Type B pancreatic cell (in vitro differentiated cells): ENCODE measurements at regions not wholly inside any gene's neighbourhood (a gene's known extent, or its start where the extent isn't known, plus 50 kb on each side); places are given as distances from the start of the nearest gene placed in this dataset.

Experiments used
- DNase-seq: peaks from one replicate; pipeline ENCODE4 v3.0.0; 2021; ENCODE audit warnings: mixed read lengths; ENCODE audit not compliant: unreplicated experiment; ENCODE audit errors: extremely low spot score
- H3K27ac Mint-ChIP-seq: 2 replicates; pipeline ENCODE4 v1.8.0; 2021; ENCODE audit warnings: mild to moderate bottlenecking, mixed read lengths
- H3K27me3 Mint-ChIP-seq: 2 replicates; pipeline ENCODE4 v1.8.0; 2021; ENCODE audit warnings: mixed read lengths
- H3K36me3 Mint-ChIP-seq: 2 replicates; pipeline ENCODE4 v1.8.0; 2021; ENCODE audit warnings: mixed read lengths
- H3K4me1 Mint-ChIP-seq: one replicate; pipeline ENCODE4 v1.8.0; 2021; ENCODE audit warnings: mixed read lengths; ENCODE audit not compliant: unreplicated experiment
- H3K4me3 Mint-ChIP-seq: 2 replicates; pipeline ENCODE4 v1.8.0; 2021; ENCODE audit warnings: mild to moderate bottlenecking, mixed read lengths
- H3K9me3 Mint-ChIP-seq: 2 replicates; pipeline ENCODE4 v1.8.0; 2021; ENCODE audit warnings: mixed read lengths
- TF ChIP-seq, protein P1 (sequence below): fragments of 200-600 bp; sonication (generic); conservative IDR thresholded peaks from 2 replicates; pipeline ENCODE4 v1.5.0; 2021; ENCODE audit warnings: antibody characterized with exemption, mild to moderate bottlenecking

- no peaks in the 10 kb centered on the region for H3K9me3 Mint-ChIP-seq
- H3K36me3 Mint-ChIP-seq = no peaks in the 10 kb centered on the region
- H3K4me3 Mint-ChIP-seq = no peak overlapping the region
- peaks cover 7% of the 10 kb centered on the region for H3K27me3 Mint-ChIP-seq
- peaks cover 4% of the 10 kb centered on the region for H3K4me1 Mint-ChIP-seq
- no peak for DNase-seq
- no peak overlapping the region for H3K27ac Mint-ChIP-seq
- TF ChIP-seq, protein P1, sequence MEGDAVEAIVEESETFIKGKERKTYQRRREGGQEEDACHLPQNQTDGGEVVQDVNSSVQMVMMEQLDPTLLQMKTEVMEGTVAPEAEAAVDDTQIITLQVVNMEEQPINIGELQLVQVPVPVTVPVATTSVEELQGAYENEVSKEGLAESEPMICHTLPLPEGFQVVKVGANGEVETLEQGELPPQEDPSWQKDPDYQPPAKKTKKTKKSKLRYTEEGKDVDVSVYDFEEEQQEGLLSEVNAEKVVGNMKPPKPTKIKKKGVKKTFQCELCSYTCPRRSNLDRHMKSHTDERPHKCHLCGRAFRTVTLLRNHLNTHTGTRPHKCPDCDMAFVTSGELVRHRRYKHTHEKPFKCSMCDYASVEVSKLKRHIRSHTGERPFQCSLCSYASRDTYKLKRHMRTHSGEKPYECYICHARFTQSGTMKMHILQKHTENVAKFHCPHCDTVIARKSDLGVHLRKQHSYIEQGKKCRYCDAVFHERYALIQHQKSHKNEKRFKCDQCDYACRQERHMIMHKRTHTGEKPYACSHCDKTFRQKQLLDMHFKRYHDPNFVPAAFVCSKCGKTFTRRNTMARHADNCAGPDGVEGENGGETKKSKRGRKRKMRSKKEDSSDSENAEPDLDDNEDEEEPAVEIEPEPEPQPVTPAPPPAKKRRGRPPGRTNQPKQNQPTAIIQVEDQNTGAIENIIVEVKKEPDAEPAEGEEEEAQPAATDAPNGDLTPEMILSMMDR = no peak
Measured at GRCh38 chr7:18393465-18394118, 102.0 kb upstream of the HDAC9 start.

DNA sequence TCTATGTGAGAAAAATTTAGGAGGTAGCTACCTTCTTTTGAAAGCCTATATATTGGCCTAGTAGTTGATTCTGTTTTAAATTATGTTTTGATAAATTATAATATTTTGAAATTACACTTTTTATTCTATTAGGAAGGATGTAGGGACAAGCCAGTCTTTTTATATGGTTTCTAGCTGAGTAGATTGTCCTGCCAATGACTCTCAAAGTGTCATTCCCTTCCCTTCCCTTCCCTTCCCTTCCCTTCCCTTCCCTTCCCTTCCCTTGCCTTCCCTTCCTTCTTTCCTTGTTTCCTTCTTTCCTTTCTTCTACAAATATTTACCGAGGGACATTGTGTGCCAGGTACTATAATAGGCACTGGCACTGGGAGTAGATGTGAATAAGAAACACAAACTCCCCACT lies 99.7 kb upstream of the HDAC9 start:
- Mint-ChIP-seq H3K27ac (no peak overlapping the region), H3K4me3 (no peak overlapping the region), H3K4me1 (peaks cover 4% of the 10 kb centered on the region), H3K27me3 (peaks cover 3% of the 10 kb centered on the region), H3K36me3 (no peaks in the 10 kb centered on the region), H3K9me3 (no peaks in the 10 kb centered on the region)
- TF ChIP-seq, protein P1 = no peak
- DNase-seq = no peak

- TF ChIP-seq, protein P1 = no peak
- peaks cover 3% of the 10 kb centered on the region for H3K27me3 Mint-ChIP-seq
- no peaks in the 10 kb centered on the region for H3K36me3 Mint-ChIP-seq
- H3K9me3 Mint-ChIP-seq = no peaks in the 10 kb centered on the region
- H3K27ac Mint-ChIP-seq = no peak overlapping the region
- no peak overlapping the region for H3K4me3 Mint-ChIP-seq
- H3K4me1 Mint-ChIP-seq = peaks cover 4% of the 10 kb centered on the region
- no peak for DNase-seq
Measured at GRCh38 chr7:18396953-18397352, 98.6 kb upstream of the HDAC9 start.

DNA sequence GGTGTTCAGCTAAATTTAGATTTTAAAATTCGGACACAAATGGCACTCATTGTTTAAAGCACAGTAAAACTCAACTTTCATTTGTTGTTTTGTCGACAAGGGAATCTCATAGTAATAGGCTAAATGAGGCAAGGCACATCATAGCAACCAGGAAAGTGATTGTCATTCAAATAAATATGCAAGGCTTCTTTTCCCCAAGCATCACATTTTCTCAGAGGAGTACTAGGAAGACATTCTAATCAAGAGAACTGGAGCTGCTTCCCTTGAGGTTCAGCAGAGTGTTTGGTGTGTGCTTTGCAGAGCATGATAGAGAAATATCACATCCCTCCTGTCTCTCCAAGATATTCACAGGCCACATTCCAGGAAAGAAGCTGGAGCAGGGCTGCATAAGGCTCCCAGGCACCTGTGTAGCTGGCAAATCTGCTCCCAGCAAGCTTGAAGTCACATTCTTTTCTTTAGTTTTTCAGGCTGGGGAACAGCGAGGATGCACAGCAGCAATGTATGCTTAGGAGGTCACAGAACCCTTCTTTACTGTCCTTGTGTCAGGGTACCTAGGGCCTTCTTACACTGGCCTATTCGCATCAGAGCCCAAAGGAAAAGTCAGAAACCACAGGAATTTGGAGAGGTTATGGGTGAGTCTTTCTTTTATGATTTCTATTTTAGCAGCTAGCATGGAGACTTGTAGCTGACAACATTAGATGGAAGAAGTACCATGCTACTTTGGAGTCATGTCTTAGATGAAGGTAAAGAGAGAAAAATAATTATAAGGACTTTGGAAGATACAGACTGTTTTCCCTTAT lies 95.9 kb upstream of the HDAC9 start:
- DNase-seq = no peak

DNA sequence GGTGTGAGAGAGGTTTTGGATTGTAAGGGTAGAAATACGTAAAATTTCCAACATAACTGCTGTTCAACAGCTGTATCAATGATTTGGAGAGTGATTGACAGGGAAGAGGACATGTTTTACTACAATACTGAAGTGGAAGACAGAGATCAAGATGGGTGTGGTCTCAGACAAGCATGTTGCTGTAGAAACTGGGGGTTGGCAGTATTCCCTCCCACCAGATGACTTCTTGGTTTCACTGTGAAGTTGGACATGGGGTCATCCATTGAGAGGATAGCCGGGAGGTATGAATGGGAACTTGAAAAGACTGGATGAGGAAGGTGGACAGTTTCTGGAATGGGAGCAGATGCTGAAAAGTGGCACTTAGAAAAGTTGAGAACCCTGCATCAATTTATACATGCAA lies 95.3 kb upstream of the HDAC9 start:
- Mint-ChIP-seq H3K9me3 (no peaks in the 10 kb centered on the region), H3K36me3 (no peaks in the 10 kb centered on the region), H3K4me3 (no peak overlapping the region), H3K27me3 (no peaks in the 10 kb centered on the region), H3K27ac (no peak overlapping the region), H3K4me1 (no peaks in the 10 kb centered on the region)
- TF ChIP-seq, protein P1 = no peak
- no peak for DNase-seq

More for the DNA sequence above, 95.9 kb upstream of the HDAC9 start:
- Mint-ChIP-seq H3K4me1 (no peaks in the 10 kb centered on the region), H3K36me3 (no peaks in the 10 kb centered on the region), H3K9me3 (no peaks in the 10 kb centered on the region), H3K27me3 (no peaks in the 10 kb centered on the region), H3K4me3 (no peak overlapping the region), H3K27ac (no peak overlapping the region)
- TF ChIP-seq, protein P1 = no peak
